ENCODE measurements at regions not wholly inside any gene's neighbourhood (a gene's known extent, or its start where the extent isn't known, plus 50 kb on each side); places are given as distances from the start of the nearest gene placed in this dataset.
"Not testable (repeated sequence)": the region's sequence is repeated elsewhere in the genome, so short reads cannot be mapped to it uniquely, and the experiment has no call there.

- TF ChIP-seq CTCF, POLR2A (IDR thresholded peaks at IDR 0.05): not testable (repeated sequence)
Measured at GRCh38 chr20:53777402-53777801, 183.8 kb upstream of the ZNF217 start.
